Fibroblast of lung (primary cell): ENCODE measurements at regions not wholly inside any gene's neighbourhood (a gene's known extent, or its start where the extent isn't known, plus 50 kb on each side); places are given as distances from the start of the nearest gene placed in this dataset.

Experiments used
- CTCF ChIP-seq, 2 donors: IDR thresholded peaks in 1 of 2; conservative IDR thresholded peaks in 1 of 2; 1 replicate in 1 of 2; 2 replicates in 1 of 2; pipeline ENCODE4 v1.5.1; 2011 to 2012; ENCODE audit warnings: low read length in 2 of 2, control low read depth in 1 of 2, inconsistent platforms in 1 of 2, low read depth in 1 of 2, mild to moderate bottlenecking in 1 of 2
- EZH2 ChIP-seq: IDR thresholded peaks from 2 replicates; pipeline ENCODE4 v1.5.1; 2012; ENCODE audit warnings: low read length, control low read depth, mild to moderate bottlenecking; ENCODE audit errors: missing control alignments

GRCh38 chr3:191068946-191069813 is 129.9 kb upstream of the OSTN start:
- TF ChIP-seq CTCF (conservative IDR thresholded peaks at IDR 0.05 in 1 of 2, IDR thresholded peaks at IDR 0.05 in 1 of 2; ENCODE audit: low read depth in 1 of 2, low read length in 2 of 2) (no peak), EZH2 (no peak)
